GM21825 (cell line): ENCODE measurements at regions not wholly inside any gene's neighbourhood (a gene's known extent, or its start where the extent isn't known, plus 50 kb on each side); places are given as distances from the start of the nearest gene placed in this dataset.

Experiments
- ATAC-seq: cut with Tn5 transposase; IDR thresholded peaks from one replicate; pipeline ENCODE4 v1.9.1; 2021; ENCODE audit warnings: mild to moderate bottlenecking, moderate library complexity; ENCODE audit not compliant: unreplicated experiment

GRCh38 chr4:36709991-36710390 is 428.6 kb downstream of the DTHD1 start:
- no peak for ATAC-seq

DNA sequence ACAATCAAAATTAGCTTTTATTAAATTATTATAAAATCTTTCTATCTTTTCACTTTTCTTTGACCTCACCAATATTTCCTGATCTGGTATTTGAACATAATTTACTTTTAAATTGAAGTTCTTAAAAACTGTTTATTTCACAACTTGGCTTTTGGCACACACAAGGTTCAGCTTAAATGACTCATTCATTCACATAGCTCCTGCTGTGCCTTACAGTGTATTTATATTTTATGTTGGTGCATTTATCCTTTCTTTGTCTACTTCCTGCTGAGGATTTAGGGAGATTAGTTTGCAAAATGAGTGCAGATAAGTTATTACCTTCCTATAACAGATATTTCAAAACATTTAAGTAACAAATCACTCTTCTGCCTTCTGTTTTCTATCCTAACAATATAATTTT is 430.6 kb downstream of the DTHD1 start:
- ATAC-seq: no peak

DNA sequence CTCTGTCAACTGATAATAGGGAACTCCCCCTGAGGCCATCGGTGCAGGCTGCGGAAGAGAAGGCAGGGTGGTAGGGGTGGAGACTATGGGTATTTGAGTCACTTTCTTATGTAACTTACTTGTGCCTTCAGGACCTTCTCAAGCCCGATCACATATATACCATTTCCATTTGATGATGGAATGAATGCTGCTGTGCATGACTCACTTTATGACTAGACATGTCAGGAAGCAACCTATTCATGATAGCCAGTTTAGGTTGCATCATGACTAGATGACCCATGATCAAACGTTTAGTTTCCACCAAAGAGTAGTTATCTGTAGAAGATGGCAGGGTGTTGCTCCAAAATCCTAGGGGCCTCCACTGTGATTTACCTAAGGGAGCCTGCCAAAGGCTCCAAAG is 435.5 kb downstream of the DTHD1 start:
- no peak for ATAC-seq

DNA sequence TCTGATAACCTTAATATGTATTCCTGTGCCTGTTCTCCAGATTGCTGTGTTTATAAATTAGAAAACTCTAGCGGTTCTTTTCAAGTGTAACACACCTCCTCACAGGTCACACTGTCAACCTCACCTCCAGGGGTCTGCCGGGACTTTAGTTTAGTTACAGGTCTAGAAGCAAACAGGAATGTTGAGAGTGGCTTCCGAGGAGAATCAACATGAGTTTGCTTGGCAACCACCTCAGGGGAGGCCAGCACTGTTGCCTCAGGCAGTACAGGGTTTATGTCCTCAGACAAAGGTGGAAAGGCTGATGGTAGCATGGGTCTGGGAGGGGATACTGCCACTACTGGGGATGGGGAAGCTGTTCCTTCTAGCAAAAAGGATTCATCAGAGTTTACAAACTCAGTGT is 438.0 kb downstream of the DTHD1 start:
- ATAC-seq: no peak

DNA sequence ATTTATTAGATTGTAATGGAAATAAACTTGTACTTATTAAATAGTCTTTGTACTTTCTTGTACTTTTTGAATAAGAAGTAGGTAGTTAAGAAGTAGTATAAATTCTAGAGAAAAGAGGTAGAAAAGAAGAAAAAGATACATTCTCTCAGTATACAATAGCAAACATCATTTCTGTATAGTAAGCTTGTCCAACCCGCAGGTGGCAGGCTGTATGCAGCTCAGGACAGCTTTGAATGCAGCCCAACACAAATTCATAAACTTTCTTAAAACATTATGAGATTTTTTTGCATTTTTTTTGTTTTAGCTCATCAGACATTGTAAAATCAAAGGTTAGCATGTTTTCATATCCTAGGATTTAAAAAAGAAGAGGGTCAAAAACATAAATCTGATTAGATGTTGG is 441.6 kb downstream of the DTHD1 start:
- ATAC-seq: no peak

GRCh38 chr4:36734334-36734733 is 452.9 kb downstream of the DTHD1 start:
- no peak for ATAC-seq

- no peak for ATAC-seq
These were observed 456.3 kb downstream of the DTHD1 start for GRCh38 chr4:36737691-36738090.

GRCh38 chr4:36740796-36741310 is 459.4 kb downstream of the DTHD1 start:
- ATAC-seq: no peak

DNA sequence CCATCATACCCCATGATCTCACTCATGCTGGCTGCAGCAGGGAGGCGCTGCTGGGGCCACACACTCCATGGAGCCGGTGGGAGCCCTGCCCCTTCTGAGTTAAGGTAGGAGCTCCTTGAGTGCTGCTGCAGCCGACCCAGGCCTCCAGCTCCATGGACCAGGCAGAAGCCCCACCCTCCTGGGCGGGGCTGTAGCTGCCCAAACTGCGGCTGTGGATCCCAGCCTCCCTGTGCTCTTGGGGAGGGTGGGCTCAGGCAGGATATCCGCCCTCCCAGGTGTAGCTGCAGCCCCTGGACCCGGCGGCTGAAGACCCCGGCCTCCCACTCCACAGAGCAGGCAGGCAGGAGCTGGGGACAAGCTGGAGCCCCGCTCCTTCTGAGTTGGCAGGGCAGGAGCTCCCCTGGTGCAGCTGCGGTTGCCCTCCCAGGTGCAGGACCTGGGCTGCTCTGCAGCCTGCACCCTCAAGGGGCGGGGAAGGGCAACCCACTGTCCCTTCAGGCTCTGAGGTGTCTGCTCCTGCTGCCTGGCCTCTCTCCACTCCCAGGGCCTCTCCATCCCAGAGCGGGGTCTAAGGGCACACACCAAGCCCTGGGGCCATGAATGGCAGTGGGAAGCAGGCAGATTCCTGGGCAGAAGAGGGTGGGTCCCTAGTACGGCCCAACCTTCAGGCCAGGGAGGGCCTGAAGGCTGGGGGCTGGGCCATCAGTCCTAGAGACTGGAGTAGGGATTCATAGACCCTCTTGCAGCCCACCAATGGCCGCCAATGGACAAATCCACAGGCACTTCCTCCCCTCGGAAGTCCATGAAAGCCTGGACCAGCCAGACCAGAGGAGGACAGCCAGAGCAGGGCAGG is 466.1 kb downstream of the DTHD1 start:
- no peak for ATAC-seq

- no peak for ATAC-seq
These were observed 471.6 kb downstream of the DTHD1 start for GRCh38 chr4:36753048-36753447.

DNA sequence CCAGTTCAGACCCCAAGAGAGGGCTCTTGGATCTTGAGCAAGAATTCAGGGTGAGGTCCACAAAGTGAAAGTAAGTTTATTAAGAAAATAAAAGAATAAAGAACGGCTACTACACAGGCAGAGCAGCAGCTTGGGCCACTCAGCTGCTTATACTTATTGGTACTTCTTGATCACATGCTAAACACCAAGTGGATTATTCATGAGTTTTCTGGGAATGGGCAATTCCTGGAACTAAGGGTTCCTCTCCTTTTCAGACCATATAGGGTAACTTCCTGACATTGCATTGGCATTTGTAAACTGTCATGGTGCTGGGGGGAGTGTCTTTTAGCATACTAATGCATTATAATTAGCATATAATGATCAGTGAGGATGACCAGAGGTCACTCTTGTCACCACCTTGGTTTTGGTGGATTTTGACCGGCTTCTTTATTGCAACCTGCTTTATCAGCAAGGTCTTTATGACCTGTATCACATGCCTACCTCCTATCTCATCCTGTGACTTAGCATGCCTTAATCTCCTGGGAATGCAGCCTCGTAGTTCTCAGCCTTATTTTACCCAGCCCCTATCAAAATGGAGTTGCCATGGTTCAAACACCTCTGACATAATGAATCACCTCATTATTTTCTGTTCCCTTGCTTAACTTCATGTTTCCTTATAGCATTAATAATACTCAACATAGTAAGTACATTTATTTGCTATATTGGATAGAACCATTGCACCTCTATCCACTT is 476.3 kb downstream of the DTHD1 start:
- no peak for ATAC-seq

GRCh38 chr4:36758312-36759178 is 477.1 kb downstream of the DTHD1 start:
- no peak for ATAC-seq

GRCh38 chr4:36761607-36762006 is 480.2 kb downstream of the DTHD1 start:
- ATAC-seq: no peak

DNA sequence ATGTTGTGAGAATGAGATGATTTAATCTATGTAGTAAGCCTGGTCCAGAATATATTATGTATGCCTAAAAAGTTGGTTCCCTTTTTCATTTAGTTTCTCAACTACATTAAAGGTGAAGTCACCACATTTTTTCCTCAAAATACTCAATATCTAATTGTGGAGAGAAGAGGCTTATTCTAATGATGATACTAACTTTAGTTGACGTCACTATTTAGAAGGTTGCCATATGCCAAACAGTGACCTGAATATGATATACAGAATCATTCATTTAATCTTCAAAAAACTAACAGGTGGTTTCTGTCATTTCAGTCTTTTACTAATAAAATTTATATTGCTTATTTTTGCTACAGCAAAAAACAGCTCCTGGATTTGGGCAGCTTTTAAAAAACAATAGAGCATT is 480.7 kb upstream of the NWD2 start:
- ATAC-seq: no peak

DNA sequence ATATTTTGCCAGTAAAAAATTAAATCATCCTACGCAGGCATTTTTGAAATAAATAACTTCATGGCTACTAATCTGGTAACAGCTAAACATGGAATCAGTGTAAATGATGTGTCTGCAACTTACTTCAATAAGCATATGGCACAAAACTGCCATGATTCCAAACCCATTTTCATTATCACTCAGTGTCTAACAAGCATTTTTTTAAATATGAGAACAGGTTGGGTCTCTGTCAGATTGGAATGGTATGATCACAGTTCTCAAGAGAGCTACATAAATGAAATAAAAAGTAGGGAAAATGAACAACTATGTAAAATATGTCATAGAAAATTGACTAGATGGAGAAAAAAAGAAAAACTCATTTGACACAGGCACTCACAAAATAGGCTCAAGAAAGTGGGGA is 476.9 kb upstream of the NWD2 start:
- no peak for ATAC-seq

DNA sequence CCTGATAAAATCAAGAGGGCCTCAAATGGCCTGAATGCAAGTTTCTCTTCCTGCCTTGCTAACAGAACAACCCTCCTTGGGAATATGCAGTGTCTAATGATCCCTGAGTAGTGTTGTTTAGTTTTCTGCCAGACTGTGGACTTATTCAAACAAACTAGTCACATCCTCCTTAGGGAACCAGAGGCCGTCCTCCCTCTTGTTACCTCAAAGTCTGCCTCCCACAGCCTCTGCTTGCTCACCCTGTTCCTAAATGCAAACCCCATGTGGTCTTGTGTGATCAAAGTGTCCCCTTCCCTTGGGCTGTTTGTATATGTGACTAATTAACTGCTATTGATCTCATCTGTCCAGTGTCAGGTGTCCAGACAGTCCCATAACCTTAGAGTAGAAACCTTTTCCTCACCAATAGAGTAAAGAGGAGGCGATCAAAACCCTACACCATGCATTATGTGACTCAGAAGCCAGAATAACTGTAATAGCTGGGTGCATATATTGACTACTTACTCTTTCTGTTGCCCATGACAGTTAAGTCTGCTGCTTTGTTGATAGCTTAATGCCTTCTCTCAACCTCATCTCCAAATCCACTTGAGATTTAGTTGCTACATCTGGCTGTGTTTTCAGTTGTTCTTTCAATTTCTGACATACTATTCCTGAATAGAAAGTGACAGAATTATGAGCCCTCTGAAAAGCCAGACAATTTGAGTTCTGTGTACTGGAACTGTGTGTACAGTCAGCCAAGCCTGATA is 473.0 kb upstream of the NWD2 start:
- no peak for ATAC-seq

DNA sequence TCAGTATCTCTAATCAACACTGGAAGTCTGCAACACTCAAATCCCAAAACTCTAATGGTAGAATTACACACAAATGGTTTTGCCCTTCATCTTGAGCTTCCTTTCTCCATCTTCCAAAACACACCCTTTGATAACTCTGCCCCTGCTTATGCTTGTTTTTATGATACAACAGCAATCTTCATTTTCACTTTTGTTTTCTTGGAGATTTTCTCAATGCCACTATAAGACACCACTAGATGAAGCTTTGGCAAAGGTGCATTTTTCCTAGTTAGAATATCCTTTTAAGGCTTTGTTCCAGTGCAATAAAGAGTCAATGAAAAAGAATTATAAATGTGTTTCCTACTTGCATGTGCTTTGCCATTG is 472.4 kb upstream of the NWD2 start:
- no peak for ATAC-seq

DNA sequence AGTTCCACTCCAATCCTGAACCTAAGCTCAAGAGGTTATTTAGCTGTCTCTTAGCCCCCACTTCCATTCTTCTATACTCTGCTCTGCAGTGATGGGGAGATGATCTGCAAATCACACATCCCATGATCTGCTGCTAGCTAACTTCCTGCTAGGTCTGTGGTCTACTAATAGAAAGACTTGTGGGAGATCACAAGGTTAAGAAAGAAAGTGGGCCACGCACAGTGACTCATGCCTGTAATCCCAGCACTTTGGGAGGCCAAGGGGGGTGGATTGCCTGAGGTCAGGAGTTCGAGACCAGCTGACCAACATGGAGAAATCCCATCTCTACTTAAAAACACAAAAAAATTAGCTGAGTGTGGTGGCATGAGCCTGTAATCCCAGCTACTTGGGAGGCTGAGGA is 471.1 kb upstream of the NWD2 start:
- no peak for ATAC-seq

- no peak for ATAC-seq
These were observed 469.0 kb upstream of the NWD2 start for GRCh38 chr4:36775544-36775943.

- no peak for ATAC-seq
These were observed 464.9 kb upstream of the NWD2 start for GRCh38 chr4:36779601-36780000.

DNA sequence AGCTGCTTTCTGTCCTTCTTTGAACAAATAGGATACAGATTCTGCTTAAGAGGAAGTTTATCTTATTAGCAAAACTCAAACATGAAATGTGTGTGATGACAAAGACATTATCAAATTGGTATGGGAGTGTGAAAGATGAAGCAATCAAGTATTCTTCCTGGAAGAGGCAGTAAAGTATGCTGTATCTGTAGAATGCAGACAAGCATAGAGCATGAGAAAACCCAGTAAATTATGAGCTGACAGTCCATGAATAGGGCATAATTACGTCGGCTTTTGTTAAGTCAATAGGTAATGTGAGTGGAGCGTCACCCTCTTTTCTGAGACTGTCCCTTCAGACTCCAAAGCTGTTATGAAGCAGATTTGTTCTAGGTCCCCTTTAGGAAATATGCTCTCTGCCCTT is 458.6 kb upstream of the NWD2 start:
- ATAC-seq: no peak
